ENCODE measurements at regions not wholly inside any gene's neighbourhood (a gene's known extent, or its start where the extent isn't known, plus 50 kb on each side); places are given as distances from the start of the nearest gene placed in this dataset.

- dilution Hi-C loops (cut with MboI; ENCODE audit: extremely low pct_ligation_motif_present, low sequenced_read_pairs), result no loop called here
- H3K36me3 ChIP-seq (ENCODE audit: control insufficient read depth in 2 of 2, extremely low read depth in 1 of 2, insufficient read depth in 2 of 2, low read length in 2 of 2), result no peaks in the 10 kb centered on the region
- H3K4me2 ChIP-seq (ENCODE audit: control insufficient read depth, extremely low read depth, insufficient read depth, low read depth, low read length), result no peak overlapping the region
- H3K9me1 ChIP-seq (ENCODE audit: control insufficient read depth, extremely low read depth, insufficient read depth, low read length), result no peaks in the 10 kb centered on the region
- H4K20me1 ChIP-seq (ENCODE audit: control insufficient read depth, extremely low read depth, insufficient read depth, low read length), result no peaks in the 10 kb centered on the region
- no peak overlapping the region for H2AFZ ChIP-seq (ENCODE audit: control insufficient read depth, low read length)
- no peaks in the 10 kb centered on the region for H3K79me2 ChIP-seq (ENCODE audit: control insufficient read depth, insufficient read depth, low read length)
- no peak for DNase-seq (ENCODE audit: low read depth, low spot score)
- TF ChIP-seq EZH2 (IDR thresholded peaks at IDR 0.05; ENCODE audit: low read length), result no peak
- TF ChIP-seq CTCF (optimal IDR thresholded peaks at IDR 0.05 in 1 of 3, IDR thresholded peaks at IDR 0.05 in 1 of 3, conservative IDR thresholded peaks at IDR 0.05 in 1 of 3; ENCODE audit: extremely low read depth in 1 of 3, insufficient read depth in 2 of 3, low read length in 3 of 3), result no peak
- no peak overlapping the region for H3K27ac ChIP-seq (ENCODE audit: control insufficient read depth, insufficient read depth, low read length)
- FAIRE-seq, result no peak
- H3K4me3 ChIP-seq (ENCODE audit: control insufficient read depth in 2 of 3, extremely low read depth in 1 of 3, insufficient read depth in 2 of 3, low read depth in 1 of 3, low read length in 3 of 3), result no peak overlapping the region
- H3K27me3 ChIP-seq (ENCODE audit: control insufficient read depth, extremely low read depth, insufficient read depth, low read length), result no peaks in the 10 kb centered on the region
- H3K9ac ChIP-seq (ENCODE audit: control insufficient read depth, extremely low read depth, insufficient read depth, low read length), result no peak overlapping the region
- H3K9me3 ChIP-seq (ENCODE audit: control insufficient read depth, low read depth, low read length), result no peaks in the 10 kb centered on the region
- no peaks in the 10 kb centered on the region for H3K4me1 ChIP-seq (ENCODE audit: control insufficient read depth, extremely low read depth, insufficient read depth, low read length)
These were observed 520.6 kb upstream of the HTR2A start for GRCh38 chr13:47417485-47417884.

DNA sequence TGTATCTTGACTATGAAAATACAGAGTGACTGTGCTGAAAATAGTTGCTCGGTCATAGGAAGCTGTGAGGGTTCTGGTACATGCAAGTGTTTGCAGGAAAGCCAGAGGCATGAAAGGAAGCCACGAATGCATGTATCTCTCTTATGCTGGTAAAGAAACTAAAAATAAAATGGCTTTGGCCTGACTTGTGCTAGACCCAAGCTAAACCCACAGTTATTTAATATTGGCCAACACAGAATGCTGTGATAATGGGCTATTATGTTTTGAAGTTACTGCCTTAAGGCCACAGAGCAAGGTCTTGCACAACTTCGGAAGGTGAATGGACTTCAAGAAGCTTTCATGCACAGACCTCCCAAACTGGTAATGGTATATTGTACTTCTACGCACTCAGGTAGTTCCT is 518.2 kb upstream of the HTR2A start:
- no peaks in the 10 kb centered on the region for H3K4me1 ChIP-seq (ENCODE audit: control insufficient read depth, extremely low read depth, insufficient read depth, low read length)
- no peaks in the 10 kb centered on the region for H3K9me1 ChIP-seq (ENCODE audit: control insufficient read depth, extremely low read depth, insufficient read depth, low read length)
- no peak overlapping the region for H3K4me2 ChIP-seq (ENCODE audit: control insufficient read depth, extremely low read depth, insufficient read depth, low read depth, low read length)
- no peak overlapping the region for H3K9ac ChIP-seq (ENCODE audit: control insufficient read depth, extremely low read depth, insufficient read depth, low read length)
- no peak overlapping the region for H3K4me3 ChIP-seq (ENCODE audit: control insufficient read depth in 2 of 3, extremely low read depth in 1 of 3, insufficient read depth in 2 of 3, low read depth in 1 of 3, low read length in 3 of 3)
- H3K27me3 ChIP-seq (ENCODE audit: control insufficient read depth, extremely low read depth, insufficient read depth, low read length), result no peaks in the 10 kb centered on the region
- no peaks in the 10 kb centered on the region for H4K20me1 ChIP-seq (ENCODE audit: control insufficient read depth, extremely low read depth, insufficient read depth, low read length)
- FAIRE-seq (no peak), DNase-seq (ENCODE audit: low read depth, low spot score) (no peak)
- H3K36me3 ChIP-seq (ENCODE audit: control insufficient read depth in 2 of 2, extremely low read depth in 1 of 2, insufficient read depth in 2 of 2, low read length in 2 of 2), result no peaks in the 10 kb centered on the region
- H3K27ac ChIP-seq (ENCODE audit: control insufficient read depth, insufficient read depth, low read length), result no peak overlapping the region
- TF ChIP-seq CTCF (optimal IDR thresholded peaks at IDR 0.05 in 1 of 3, IDR thresholded peaks at IDR 0.05 in 1 of 3, conservative IDR thresholded peaks at IDR 0.05 in 1 of 3; ENCODE audit: extremely low read depth in 1 of 3, insufficient read depth in 2 of 3, low read length in 3 of 3), result no peak
- no peak for TF ChIP-seq EZH2 (IDR thresholded peaks at IDR 0.05; ENCODE audit: low read length)
- H3K79me2 ChIP-seq (ENCODE audit: control insufficient read depth, insufficient read depth, low read length), result no peaks in the 10 kb centered on the region
- no peaks in the 10 kb centered on the region for H3K9me3 ChIP-seq (ENCODE audit: control insufficient read depth, low read depth, low read length)
- H2AFZ ChIP-seq (ENCODE audit: control insufficient read depth, low read length), result no peak overlapping the region
- dilution Hi-C loops (cut with MboI; ENCODE audit: extremely low pct_ligation_motif_present, low sequenced_read_pairs), result no loop called here
